OCI-LY1 (cell line): ENCODE measurements at regions not wholly inside any gene's neighbourhood (a gene's known extent, or its start where the extent isn't known, plus 50 kb on each side); places are given as distances from the start of the nearest gene placed in this dataset.

Experiments
- CTCF ChIP-seq: fragments of 200-600 bp; sonication (generic), shearing (Covaris generic); IDR thresholded peaks from 2 replicates; pipeline ENCODE4 v1.5.1; 2017; ENCODE audit warnings: mild to moderate bottlenecking, antibody characterized with exemption, low read length, moderate library complexity, mixed read lengths
- EZH2 ChIP-seq: fragments of 200-600 bp; sonication (generic), shearing (Covaris generic); IDR thresholded peaks from 2 replicates; pipeline ENCODE4 v1.8.0; 2017; ENCODE audit warnings: borderline replicate concordance, mixed run types, mild to moderate bottlenecking, antibody characterized with exemption, low read length, moderate library complexity, mixed read lengths

GRCh38 chr19:5224480-5224879 lies 116.1 kb downstream of the PTPRS start:
- no peak for TF ChIP-seq CTCF
- TF ChIP-seq EZH2 = no peak
